GM23338 (cell line): ENCODE measurements at regions not wholly inside any gene's neighbourhood (a gene's known extent, or its start where the extent isn't known, plus 50 kb on each side); places are given as distances from the start of the nearest gene placed in this dataset.

Experiments used
- ATAC-seq: fragments of 200-7000 bp; cut with Tn5 transposase; 3 replicates; pipeline ENCODE4 v1.9.1; 2020
- DNase-seq: peaks from one replicate; pipeline ENCODE4 v3.0.0-alpha.2; 2015; ENCODE audit warnings: low spot score
- H2AFZ ChIP-seq: fragments of 200-600 bp; sonication (generic); 2 replicates; pipeline ENCODE4 v1.8.0; 2016; ENCODE audit warnings: antibody characterized with exemption, mild to moderate bottlenecking, moderate library complexity
- H3F3A ChIP-seq: fragments of 200-600 bp; sonication (generic); replicated peaks from 2 replicates; pipeline ENCODE4 v1.8.0; 2017; ENCODE audit warnings: antibody characterized with exemption, mixed run types, low read depth
- H3K27ac ChIP-seq: fragments of 200-600 bp; sonication (generic); 2 replicates; pipeline ENCODE4 v1.6.1; 2016; ENCODE audit warnings: low read depth
- H3K27me3 ChIP-seq: fragments of 200-600 bp; sonication (generic); 2 replicates; pipeline ENCODE4 v1.8.0; 2016; ENCODE audit warnings: mild to moderate bottlenecking, mixed run types, moderate library complexity; ENCODE audit not compliant: insufficient read depth
- H3K36me3 ChIP-seq: fragments of 200-600 bp; sonication (generic); 2 replicates; pipeline ENCODE4 v1.8.0; 2016; ENCODE audit warnings: mild to moderate bottlenecking; ENCODE audit not compliant: insufficient read depth
- H3K4me1 ChIP-seq: fragments of 200-600 bp; sonication (generic); 2 replicates; pipeline ENCODE4 v1.8.0; 2016; ENCODE audit warnings: mild to moderate bottlenecking, moderate library complexity; ENCODE audit not compliant: insufficient read depth
- H3K4me2 ChIP-seq: fragments of 200-600 bp; sonication (generic); 2 replicates; pipeline ENCODE4 v1.7.1; 2017; ENCODE audit warnings: mixed run types
- H3K4me3 ChIP-seq: fragments of 200-600 bp; sonication (generic); 2 replicates; pipeline ENCODE4 v1.6.1; 2016; ENCODE audit warnings: mixed run types
- H3K79me2 ChIP-seq: fragments of 200-600 bp; sonication (generic); replicated peaks from 2 replicates; pipeline ENCODE4 v1.8.0; 2017; ENCODE audit warnings: mild to moderate bottlenecking; ENCODE audit not compliant: insufficient read depth
- H3K9me2 ChIP-seq: fragments of 200-600 bp; sonication (generic); 2 replicates; pipeline ENCODE4 v1.8.0; 2017; ENCODE audit not compliant: insufficient read depth
- H4K20me1 ChIP-seq: fragments of 200-600 bp; sonication (generic); replicated peaks from 2 replicates; pipeline ENCODE4 v1.8.0; 2017; ENCODE audit warnings: mild to moderate bottlenecking; ENCODE audit not compliant: insufficient read depth
- H3K27ac Mint-ChIP-seq: 2 replicates; pipeline ENCODE4 v1.8.0; 2020; ENCODE audit warnings: inconsistent platforms, mild to moderate bottlenecking, moderate library complexity, mixed read lengths
- H3K27me3 Mint-ChIP-seq: 3 replicates; pipeline ENCODE4 v1.8.0; 2022; ENCODE audit warnings: low read depth, mild to moderate bottlenecking, moderate library complexity, mixed read lengths, inconsistent platforms; ENCODE audit not compliant: insufficient read depth, poor library complexity
- H3K36me3 Mint-ChIP-seq: 3 replicates; pipeline ENCODE4 v1.8.0; 2021; ENCODE audit warnings: low read depth, mild to moderate bottlenecking, inconsistent platforms, moderate library complexity, mixed read lengths
- H3K4me1 Mint-ChIP-seq: 3 replicates; pipeline ENCODE4 v1.8.0; 2020; ENCODE audit warnings: mild to moderate bottlenecking, inconsistent platforms, mixed read lengths
- H3K4me3 Mint-ChIP-seq: 3 replicates; pipeline ENCODE4 v1.8.0; 2021; ENCODE audit warnings: moderate library complexity, mild to moderate bottlenecking, inconsistent platforms, mixed read lengths
- H3K9me3 Mint-ChIP-seq: 3 replicates; pipeline ENCODE4 v1.8.0; 2020; ENCODE audit warnings: moderate library complexity, mild to moderate bottlenecking, inconsistent platforms, mixed read lengths
- CREB1 ChIP-seq: fragments of 250-450 bp; sonication (Bioruptor Pico); IDR thresholded peaks from 2 replicates; pipeline ENCODE4 v1.5.0; 2020; ENCODE audit warnings: low read depth, mild to moderate bottlenecking, moderate library complexity
- CTCF ChIP-seq, 2 experiments: fragments of 200-600 bp in 1 of 2; sonication (generic) in 1 of 2; conservative IDR thresholded peaks; 2 replicates each; pipeline versions ENCODE4 v1.5.1 to v1.6.1; 2016 to 2017; ENCODE audit warnings: antibody characterized with exemption in 2 of 2, low read depth in 2 of 2, mild to moderate bottlenecking in 2 of 2, moderate library complexity in 1 of 2
- ETS1 ChIP-seq: IDR thresholded peaks from 2 replicates; pipeline ENCODE4 v1.6.1; 2016; ENCODE audit warnings: antibody characterized with exemption
- EZH2 ChIP-seq: fragments of 200-600 bp; sonication (generic); IDR thresholded peaks from one replicate; pipeline ENCODE4 v1.8.0; 2017; ENCODE audit warnings: antibody characterized with exemption, mild to moderate bottlenecking, low read depth; ENCODE audit not compliant: unreplicated experiment
- EZH2phosphoT487 ChIP-seq: fragments of 200-600 bp; sonication (generic); IDR thresholded peaks from one replicate; pipeline ENCODE4 v1.8.1; 2018; ENCODE audit warnings: antibody characterized with exemption; ENCODE audit not compliant: unreplicated experiment
- JUNB ChIP-seq: IDR thresholded peaks from one replicate; pipeline ENCODE4 v1.6.1; 2016; ENCODE audit warnings: antibody characterized with exemption; ENCODE audit not compliant: unreplicated experiment
- NANOG ChIP-seq: IDR thresholded peaks from 2 replicates; pipeline ENCODE4 v1.6.1; 2016; ENCODE audit warnings: antibody characterized with exemption, borderline replicate concordance
- POLR2AphosphoS5 ChIP-seq: IDR thresholded peaks from 2 replicates; pipeline ENCODE4 v1.6.1; 2016; ENCODE audit warnings: antibody characterized with exemption, low read depth
- REST ChIP-seq: IDR thresholded peaks from one replicate; pipeline ENCODE4 v1.6.1; 2018; ENCODE audit warnings: antibody characterized with exemption; ENCODE audit not compliant: unreplicated experiment
- STAT1 ChIP-seq: IDR thresholded peaks from one replicate; pipeline ENCODE4 v1.6.1; 2016; ENCODE audit warnings: antibody characterized with exemption; ENCODE audit not compliant: unreplicated experiment
- ZNF114 ChIP-seq: fragments of 250-450 bp; sonication (Bioruptor Pico); IDR thresholded peaks from 2 replicates; pipeline ENCODE4 v1.5.0; 2020; ENCODE audit warnings: mild to moderate bottlenecking, moderate library complexity
- ZNF331 ChIP-seq: fragments of 250-450 bp; sonication (Bioruptor Pico); IDR thresholded peaks from 2 replicates; pipeline ENCODE4 v1.5.0; 2020; ENCODE audit warnings: low read depth, mild to moderate bottlenecking, moderate library complexity
- ZNF462 ChIP-seq: fragments of 250-450 bp; sonication (Bioruptor Pico); IDR thresholded peaks from 2 replicates; pipeline ENCODE4 v1.5.0; 2020; ENCODE audit warnings: mild to moderate bottlenecking, moderate library complexity

- Mint-ChIP-seq H3K36me3 (peaks cover 14% of the 10 kb centered on the region), H3K4me1 (no peaks in the 10 kb centered on the region), H3K4me3 (no peak overlapping the region), H3K9me3 (peaks cover 80% of the 10 kb centered on the region), H3K27ac (no peak overlapping the region), H3K27me3 (peaks cover 10% of the 10 kb centered on the region)
- Histone ChIP-seq H3K79me2 (no peaks in the 10 kb centered on the region), H3K4me2 (no peak overlapping the region), H3K36me3 (no peaks in the 10 kb centered on the region), H3F3A (no peaks in the 10 kb centered on the region), H3K4me3 (no peak overlapping the region), H3K27ac (no peak overlapping the region), H4K20me1 (no peaks in the 10 kb centered on the region), H2AFZ (no peak overlapping the region), H3K4me1 (no peaks in the 10 kb centered on the region; the same call in 1 of the 2 replicates), H3K9me2 (peaks cover 3% of the 10 kb centered on the region; the same call in 1 of the 2 replicates), H3K27me3 (no peaks in the 10 kb centered on the region)
- TF ChIP-seq REST: no peak
- TF ChIP-seq NANOG: no peak
- TF ChIP-seq STAT1: no peak
- TF ChIP-seq ZNF331 (CRISPR knock-in tag): no peak
- no peak for TF ChIP-seq CREB1 (CRISPR knock-in tag)
- TF ChIP-seq ETS1: no peak
- TF ChIP-seq EZH2: no peak
- TF ChIP-seq POLR2AphosphoS5: no peak
- TF ChIP-seq ZNF462: no peak
- no peak for TF ChIP-seq JUNB
- no peak for TF ChIP-seq EZH2phosphoT487
- TF ChIP-seq ZNF114 (CRISPR knock-in tag): no peak
- no peak for TF ChIP-seq CTCF (conservative IDR thresholded peaks at IDR 0.05; ENCODE audit: low read depth in 2 of 2)
- no peak for DNase-seq
- no peak for ATAC-seq
These were observed 55.8 kb upstream of the SHOX start for GRCh38 chrX:574830-575229.
